Activated naive CD4-positive, alpha-beta T cell treated with anti-CD3 and anti-CD28 coated beads for 36 hours (primary cell): ENCODE measurements at regions not wholly inside any gene's neighbourhood (a gene's known extent, or its start where the extent isn't known, plus 50 kb on each side); places are given as distances from the start of the nearest gene placed in this dataset.
"Not testable (repeated sequence)": the region's sequence is repeated elsewhere in the genome, so short reads cannot be mapped to it uniquely, and the experiment has no call there.

ENCODE experiments used
- CTCF ChIA-PET: fragments of 350-600 bp; sonication (Branson Sonifier 250); formaldehyde crosslinking; loops from one replicate; lab custom pipeline; 2021; ENCODE audit warnings: antibody characterized with exemption; lab: Charles Lee
- DNase-seq: peaks from one replicate; pipeline ENCODE4 v3.0.0-alpha.2; 2020
- H3K27ac Mint-ChIP-seq: one replicate; pipeline ENCODE4 v1.8.0; 2021; ENCODE audit warnings: mild to moderate bottlenecking, mixed read lengths
- H3K27me3 Mint-ChIP-seq: one replicate; pipeline ENCODE4 v1.8.0; 2021; ENCODE audit warnings: low read depth, mixed read lengths
- H3K36me3 Mint-ChIP-seq: one replicate; pipeline ENCODE4 v1.8.0; 2021; ENCODE audit warnings: low read depth, mixed read lengths
- H3K4me1 Mint-ChIP-seq: one replicate; pipeline ENCODE4 v1.8.0; 2021; ENCODE audit warnings: low read depth, mixed read lengths
- H3K4me3 Mint-ChIP-seq: one replicate; pipeline ENCODE4 v1.8.0; 2021; ENCODE audit warnings: mild to moderate bottlenecking, moderate library complexity, mixed read lengths
- H3K9me3 Mint-ChIP-seq: one replicate; pipeline ENCODE4 v1.8.0; 2021; ENCODE audit warnings: mixed read lengths
- intact Hi-C: fragments of 100-400 bp; cut with micrococcal nuclease; formaldehyde crosslinking; loops from one replicate; pipeline ENCODE4 v1.15.1; 2023

DNA sequence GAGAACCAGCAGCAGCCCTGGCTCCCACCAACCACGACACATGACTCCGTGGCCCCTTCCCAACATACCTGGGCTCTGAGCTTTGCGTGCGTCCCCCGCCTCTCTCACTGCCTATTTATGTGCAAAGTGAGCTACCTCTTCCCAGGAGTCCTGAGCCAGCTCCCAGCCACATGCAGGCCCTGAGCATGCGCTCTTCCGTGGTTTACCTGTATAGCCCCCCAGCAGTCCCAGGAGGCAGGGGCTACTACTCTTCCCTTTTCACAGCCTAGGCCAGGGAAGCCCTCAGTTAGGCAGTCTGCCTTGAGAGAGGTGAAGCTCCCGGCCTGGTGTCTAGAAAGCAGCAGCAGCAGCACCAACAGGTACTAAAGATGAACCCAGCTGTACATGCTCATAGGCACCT lies 114.8 kb upstream of the CDYL start:
- H3K27ac Mint-ChIP-seq = no peak overlapping the region
- no peaks in the 10 kb centered on the region for H3K4me1 Mint-ChIP-seq
- intact Hi-C loops = no loop called here
- no peak overlapping the region for H3K4me3 Mint-ChIP-seq
- H3K36me3 Mint-ChIP-seq = no peaks in the 10 kb centered on the region
- peaks cover 5% of the 10 kb centered on the region for H3K27me3 Mint-ChIP-seq
- CTCF ChIA-PET = interaction anchor here (0.6 kb wide), 1 partner anchor 93 kb away, joined by 5 read pairs; no protein-coding TSS in a partner anchor
- no peaks in the 10 kb centered on the region for H3K9me3 Mint-ChIP-seq
- DNase-seq = no peak

DNA sequence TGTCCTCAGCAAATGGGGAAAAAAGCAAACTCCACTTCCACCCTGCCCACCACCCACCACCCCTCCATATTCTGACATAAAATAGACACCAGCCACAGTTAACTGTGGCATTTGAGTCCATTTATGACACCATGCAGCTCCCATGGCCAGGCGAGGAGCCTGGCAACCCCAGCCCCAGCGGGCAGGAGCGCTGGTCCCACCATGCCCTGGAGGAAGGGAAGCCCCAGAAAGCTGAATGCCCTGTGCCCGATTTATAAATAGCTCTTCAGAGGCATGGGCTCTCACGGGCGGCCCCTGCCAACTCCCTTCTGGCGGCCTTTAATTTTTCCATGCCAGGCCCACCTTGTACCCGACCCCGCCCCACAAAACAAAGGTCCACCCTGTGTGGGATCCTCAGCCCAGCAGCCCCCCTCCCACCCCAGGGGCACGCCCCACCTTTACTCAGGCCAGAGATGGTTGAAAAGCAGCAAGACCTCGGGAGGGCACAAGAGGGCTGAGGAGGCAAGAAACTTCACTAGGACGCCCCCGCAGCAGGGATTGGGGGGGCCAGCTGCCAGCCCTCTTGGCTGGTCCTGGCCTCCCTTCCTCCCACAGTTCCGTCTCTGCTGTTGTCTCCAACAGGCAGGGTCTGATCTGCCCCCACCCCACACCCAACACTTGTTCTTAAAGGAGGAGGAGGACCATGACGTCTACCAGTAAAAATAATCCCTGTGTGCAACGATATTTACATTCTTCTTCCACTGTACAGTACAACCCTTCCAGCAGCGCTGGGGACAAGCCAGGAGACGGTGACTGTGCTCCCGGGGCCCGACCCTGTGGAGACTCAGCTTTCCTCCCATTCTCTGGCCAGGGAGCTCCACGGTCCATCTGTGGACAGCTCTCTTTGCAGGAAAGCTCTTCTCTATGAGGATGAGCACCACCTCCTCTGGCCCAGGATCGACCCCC lies 115.6 kb upstream of the CDYL start:
- no peak overlapping the region for H3K27ac Mint-ChIP-seq
- no peak for DNase-seq
- H3K27me3 Mint-ChIP-seq = peaks cover 5% of the 10 kb centered on the region
- intact Hi-C loops = no loop called here
- H3K4me3 Mint-ChIP-seq = no peak overlapping the region
- no peaks in the 10 kb centered on the region for H3K9me3 Mint-ChIP-seq
- H3K36me3 Mint-ChIP-seq = no peaks in the 10 kb centered on the region
- no peaks in the 10 kb centered on the region for H3K4me1 Mint-ChIP-seq
- CTCF ChIA-PET = no interaction called here

GRCh38 chr6:4659719-4660118 lies 116.5 kb upstream of the CDYL start:
- DNase-seq, H3K27me3 Mint-ChIP-seq, H3K9me3 Mint-ChIP-seq, H3K4me1 Mint-ChIP-seq, H3K27ac Mint-ChIP-seq, H3K36me3 Mint-ChIP-seq, CTCF ChIA-PET, H3K4me3 Mint-ChIP-seq, intact Hi-C loops: not testable (repeated sequence)

DNA sequence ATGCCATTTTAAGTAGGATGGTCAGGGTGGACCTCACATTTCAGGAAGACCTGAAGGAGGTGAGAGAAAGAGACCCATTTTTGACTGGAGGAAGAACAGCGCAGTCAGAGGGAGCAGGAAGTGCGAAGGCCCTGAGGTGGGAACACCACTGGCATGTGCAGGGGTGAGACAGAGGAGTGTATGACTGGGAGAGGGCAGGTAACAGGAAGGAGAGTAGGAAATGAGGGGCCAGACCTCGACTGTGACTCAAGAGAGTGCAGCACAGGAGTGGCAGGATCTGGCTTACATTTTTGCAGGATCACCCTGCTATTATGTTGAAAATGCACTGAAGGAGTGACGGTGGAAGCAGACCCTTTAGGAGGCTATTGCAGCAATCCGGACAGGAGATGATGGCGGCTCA lies 117.7 kb upstream of the CDYL start:
- no peaks in the 10 kb centered on the region for H3K36me3 Mint-ChIP-seq
- DNase-seq = no peak
- no peak overlapping the region for H3K4me3 Mint-ChIP-seq
- H3K27me3 Mint-ChIP-seq = peaks cover 9% of the 10 kb centered on the region
- intact Hi-C loops = no loop called here
- H3K9me3 Mint-ChIP-seq = no peaks in the 10 kb centered on the region
- CTCF ChIA-PET = no interaction called here
- no peaks in the 10 kb centered on the region for H3K4me1 Mint-ChIP-seq
- no peak overlapping the region for H3K27ac Mint-ChIP-seq

GRCh38 chr6:4656106-4656505 lies 120.1 kb upstream of the CDYL start:
- intact Hi-C loops = no loop called here
- Mint-ChIP-seq H3K36me3 (no peaks in the 10 kb centered on the region), H3K4me1 (no peaks in the 10 kb centered on the region), H3K27ac (no peak overlapping the region), H3K27me3 (peaks cover 12% of the 10 kb centered on the region), H3K9me3 (peaks cover 3% of the 10 kb centered on the region), H3K4me3 (no peak overlapping the region)
- CTCF ChIA-PET = no interaction called here
- DNase-seq = no peak

DNA sequence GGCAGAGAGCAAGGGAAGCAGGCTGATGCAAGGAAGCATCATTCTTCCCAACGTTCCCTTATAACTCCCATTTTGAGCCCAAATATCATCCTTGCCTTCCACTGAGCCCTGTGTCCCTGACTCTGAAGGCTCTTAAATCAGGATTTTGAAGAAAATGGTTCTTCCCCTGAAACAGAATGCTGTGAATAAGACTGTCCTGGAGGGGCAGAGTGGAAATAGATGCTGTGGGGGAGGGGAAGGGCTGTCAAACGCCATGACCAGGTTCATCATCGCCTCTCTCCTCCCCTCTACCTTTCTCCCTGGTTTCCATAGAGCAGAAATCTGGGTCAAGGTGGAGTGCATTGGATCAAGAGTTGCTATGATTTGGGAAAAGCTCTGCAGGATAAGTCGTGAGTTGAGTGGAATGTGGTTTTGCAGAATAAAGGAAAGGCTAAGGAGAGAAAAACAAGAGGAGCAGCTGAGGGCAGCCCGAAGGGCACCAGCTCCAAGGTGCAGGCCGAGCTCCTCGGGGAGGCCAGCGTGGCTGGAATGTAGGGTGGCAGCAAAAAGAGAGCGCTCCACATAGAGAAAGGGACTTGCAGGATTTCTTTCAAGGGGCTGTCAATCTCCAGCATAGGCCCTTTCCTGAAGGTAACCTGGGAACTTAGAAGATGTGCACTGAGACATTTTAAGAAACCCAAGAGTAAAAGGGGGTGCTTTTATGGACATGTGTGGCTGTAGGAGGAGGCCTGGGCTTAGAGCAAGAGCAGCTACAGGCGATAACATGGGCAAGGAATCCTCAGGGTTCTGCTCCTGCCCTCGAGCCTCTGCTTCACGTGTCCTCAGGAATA lies 120.8 kb upstream of the CDYL start:
- Mint-ChIP-seq H3K27ac (no peak overlapping the region), H3K4me1 (no peaks in the 10 kb centered on the region), H3K36me3 (no peaks in the 10 kb centered on the region), H3K27me3 (peaks cover 12% of the 10 kb centered on the region), H3K9me3 (peaks cover 3% of the 10 kb centered on the region), H3K4me3 (no peak overlapping the region)
- CTCF ChIA-PET = no interaction called here
- no peak for DNase-seq
- intact Hi-C loops = no loop called here

DNA sequence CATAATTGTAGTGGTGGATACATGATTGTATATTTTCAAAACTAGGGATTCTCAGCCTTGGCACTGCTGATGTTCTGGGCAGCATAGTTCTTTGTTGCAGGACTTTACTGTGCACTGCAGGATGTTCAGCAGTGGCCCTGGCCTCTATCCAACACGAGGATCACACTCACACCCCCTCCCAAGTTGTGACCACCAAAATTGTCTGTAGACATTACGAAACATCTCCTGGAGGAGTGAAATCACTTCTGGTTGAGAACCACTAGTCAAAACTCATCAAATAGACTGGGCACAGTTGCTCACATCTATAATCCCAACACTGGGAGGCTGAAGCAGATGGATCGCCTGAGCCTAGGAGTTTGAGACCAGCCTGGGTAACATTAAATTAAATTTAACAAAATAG lies 123.1 kb upstream of the CDYL start:
- no peak for DNase-seq
- Mint-ChIP-seq H3K4me1 (no peaks in the 10 kb centered on the region), H3K9me3 (peaks cover 3% of the 10 kb centered on the region), H3K4me3 (no peak overlapping the region), H3K27ac (no peak overlapping the region), H3K36me3 (no peaks in the 10 kb centered on the region), H3K27me3 (peaks cover 17% of the 10 kb centered on the region)
- CTCF ChIA-PET = no interaction called here
- intact Hi-C loops = no loop called here

- H3K27ac Mint-ChIP-seq = no peak overlapping the region
- H3K27me3 Mint-ChIP-seq = peaks cover 28% of the 10 kb centered on the region
- peaks cover 9% of the 10 kb centered on the region for H3K4me1 Mint-ChIP-seq
- H3K4me3 Mint-ChIP-seq = no peak overlapping the region
- peaks cover 3% of the 10 kb centered on the region for H3K9me3 Mint-ChIP-seq
- CTCF ChIA-PET = no interaction called here
- intact Hi-C loops = no loop called here
- no peak for DNase-seq
- H3K36me3 Mint-ChIP-seq = no peaks in the 10 kb centered on the region
These were observed 124.3 kb upstream of the CDYL start for GRCh38 chr6:4651831-4652467.

DNA sequence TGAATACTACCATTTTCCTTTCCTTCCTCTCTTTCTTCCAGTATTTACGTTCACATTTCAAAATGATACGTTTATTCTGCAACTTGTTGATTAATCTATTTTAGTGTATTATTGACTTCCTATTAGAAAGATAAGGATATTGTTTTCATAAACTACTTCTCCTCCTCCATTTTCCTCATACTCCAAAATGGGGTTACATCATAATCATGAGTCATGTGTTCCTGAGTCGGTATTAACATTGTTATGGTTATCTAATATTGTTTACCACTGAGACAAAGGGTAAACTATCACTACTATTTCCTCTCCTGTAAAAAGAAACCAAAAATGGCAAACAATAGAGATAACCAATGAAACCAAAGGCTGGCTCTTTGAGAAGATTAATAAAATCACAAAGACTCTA lies 126.5 kb upstream of the CDYL start:
- H3K4me1 Mint-ChIP-seq = peaks cover 9% of the 10 kb centered on the region
- CTCF ChIA-PET = no interaction called here
- H3K4me3 Mint-ChIP-seq = no peak overlapping the region
- intact Hi-C loops = no loop called here
- DNase-seq = no peak
- H3K27me3 Mint-ChIP-seq = peaks cover 29% of the 10 kb centered on the region
- peaks cover 3% of the 10 kb centered on the region for H3K9me3 Mint-ChIP-seq
- H3K27ac Mint-ChIP-seq = no peak overlapping the region
- no peaks in the 10 kb centered on the region for H3K36me3 Mint-ChIP-seq

DNA sequence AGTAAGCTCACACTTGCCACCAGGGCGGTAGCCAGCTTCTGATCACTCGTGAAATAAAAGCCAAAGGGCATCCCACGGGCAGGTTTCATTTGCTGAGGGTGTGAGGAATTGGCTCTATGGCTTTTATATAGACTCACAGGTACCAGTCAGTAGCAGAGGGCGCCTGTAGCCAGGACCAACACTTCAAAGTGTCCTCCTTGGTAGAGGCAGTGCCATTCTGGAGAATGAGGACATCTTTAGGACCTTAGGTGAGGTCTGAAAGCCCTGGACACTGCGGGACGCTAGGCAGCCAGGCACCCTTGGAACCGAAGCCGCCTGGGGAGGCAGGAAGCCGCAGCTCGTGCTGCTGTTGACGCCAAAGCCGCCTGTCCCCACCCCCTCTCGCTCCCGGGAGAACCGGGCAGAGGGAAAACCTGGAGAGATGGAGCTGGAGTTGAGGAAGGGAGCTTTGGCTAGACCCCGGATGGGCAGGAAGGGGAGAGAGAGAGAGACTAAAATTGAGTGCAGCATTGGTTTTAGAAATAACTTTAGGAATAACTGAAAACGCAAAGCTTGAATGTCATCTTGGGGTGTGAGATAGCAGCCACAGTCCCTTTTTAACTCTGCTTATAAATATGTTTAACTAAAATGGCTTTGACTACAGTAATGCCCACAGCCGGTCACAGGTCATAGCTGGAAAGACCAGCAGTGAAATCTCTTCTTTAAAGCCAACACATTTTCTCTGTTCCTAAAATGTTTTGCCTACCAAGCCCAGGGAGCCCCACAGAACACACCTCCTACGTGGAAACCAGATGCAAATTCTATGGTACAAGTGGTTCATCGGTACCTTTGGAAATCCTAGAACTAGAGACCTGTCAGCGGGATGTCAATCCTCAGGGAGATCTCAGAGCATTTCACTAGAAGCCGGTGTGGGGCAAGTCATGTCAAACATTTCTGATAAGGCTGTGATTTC lies 128.5 kb upstream of the CDYL start:
- Mint-ChIP-seq H3K36me3 (no peaks in the 10 kb centered on the region), H3K9me3 (peaks cover 3% of the 10 kb centered on the region), H3K4me3 (no peak overlapping the region), H3K27me3 (peaks cover 39% of the 10 kb centered on the region), H3K27ac (no peak overlapping the region), H3K4me1 (peaks cover 9% of the 10 kb centered on the region)
- CTCF ChIA-PET = no interaction called here
- intact Hi-C loops = no loop called here
- DNase-seq = peak; percentile 57

DNA sequence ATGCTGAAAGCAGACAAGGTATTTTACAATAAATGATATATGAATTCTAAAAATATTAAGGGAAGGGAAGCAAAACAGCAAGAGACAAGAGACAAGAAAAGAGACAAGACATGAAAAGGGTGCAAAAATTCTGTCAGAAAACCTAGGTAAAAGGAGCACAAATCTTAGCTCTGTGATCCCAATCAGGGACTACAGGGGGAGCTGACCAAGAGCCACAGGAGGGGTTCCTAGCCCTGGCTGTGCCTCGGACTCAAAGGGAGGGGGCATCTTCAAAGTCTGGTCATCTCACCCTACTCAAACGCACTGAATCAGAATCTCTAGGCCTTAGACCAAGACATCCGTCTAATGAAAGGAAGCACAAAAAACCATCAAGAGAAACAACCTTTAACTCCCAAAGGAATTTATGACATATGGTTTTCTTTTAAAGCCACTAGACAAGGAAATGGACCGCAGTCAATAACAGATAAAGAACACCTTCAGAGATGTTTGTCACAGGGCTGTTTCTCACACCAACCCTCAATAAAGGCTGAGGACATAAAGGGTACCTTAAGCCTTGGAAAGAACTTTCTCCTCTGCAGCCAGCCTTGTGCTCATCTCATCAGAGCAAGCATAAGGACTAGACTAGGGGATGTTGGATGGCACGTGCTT lies 130.4 kb upstream of the CDYL start:
- no peak for DNase-seq
- no peak overlapping the region for H3K4me3 Mint-ChIP-seq
- intact Hi-C loops = no loop called here
- H3K27ac Mint-ChIP-seq = no peak overlapping the region
- peaks cover 47% of the 10 kb centered on the region for H3K27me3 Mint-ChIP-seq
- no peaks in the 10 kb centered on the region for H3K9me3 Mint-ChIP-seq
- peaks cover 9% of the 10 kb centered on the region for H3K4me1 Mint-ChIP-seq
- H3K36me3 Mint-ChIP-seq = no peaks in the 10 kb centered on the region
- CTCF ChIA-PET = no interaction called here
